Ascending aorta (tissue), 2 donors: ENCODE measurements at regions not wholly inside any gene's neighbourhood (a gene's known extent, or its start where the extent isn't known, plus 50 kb on each side); places are given as distances from the start of the nearest gene placed in this dataset.

ENCODE experiments used
- DNase-seq, 2 donors: peaks; one replicate each; pipeline ENCODE4 v3.0.0-alpha.2; 2019; ENCODE audit warnings: low spot score in 2 of 2
- H3K27ac ChIP-seq, 2 donors: fragments of 200-600 bp; sonication (generic); one replicate each; pipeline ENCODE4 v1.5.1; 2016 to 2017; ENCODE audit warnings: mild to moderate bottlenecking in 1 of 2
- H3K27me3 ChIP-seq: fragments of 200-600 bp; sonication (generic); one replicate; pipeline ENCODE4 v1.5.1; 2017
- H3K36me3 ChIP-seq, 2 donors: fragments of 200-600 bp; sonication (generic); one replicate each; pipeline ENCODE4 v1.5.1; 2016
- H3K4me1 ChIP-seq, 2 donors: fragments of 200-600 bp; sonication (generic); one replicate each; pipeline ENCODE4 v1.5.1; 2016 to 2017; ENCODE audit warnings: mild to moderate bottlenecking in 1 of 2
- H3K4me3 ChIP-seq, 2 donors: fragments of 200-600 bp; sonication (generic); one replicate each; pipeline ENCODE4 v1.5.1; 2016 to 2017; ENCODE audit warnings: mild to moderate bottlenecking in 1 of 2
- H3K9me3 ChIP-seq, 2 donors: fragments of 200-600 bp; sonication (generic); one replicate each; pipeline ENCODE4 v1.5.1; 2016
- CTCF ChIP-seq, 3 experiments: fragments of 200-600 bp in 2 of 3; fragments of 450-650 bp in 1 of 3; sonication (generic) in 2 of 3; IDR thresholded peaks; one replicate each; pipeline ENCODE4 v1.5.1; 2016 to 2019; ENCODE audit warnings: antibody characterized with exemption in 3 of 3, mild to moderate bottlenecking in 1 of 3, moderate library complexity in 1 of 3
- intact Hi-C: fragments of 100-400 bp; cut with DNase I; formaldehyde crosslinking; loops from one replicate; pipeline ENCODE4 v1.15.1; 2023

- no peaks in the 10 kb centered on the region for H3K4me1 ChIP-seq
- no peaks in the 10 kb centered on the region for H3K27me3 ChIP-seq
- no peak for TF ChIP-seq CTCF (IDR thresholded peaks at IDR 0.05)
- intact Hi-C loops: no loop called here
- no peak for DNase-seq
- no peaks in the 10 kb centered on the region for H3K36me3 ChIP-seq
- no peak overlapping the region for H3K4me3 ChIP-seq
- H3K9me3 ChIP-seq: no peaks in the 10 kb centered on the region
- H3K27ac ChIP-seq: no peak overlapping the region
Observed at GRCh38 chr12:86660488-86661147, 404.4 kb upstream of the MGAT4C start.

GRCh38 chr12:86659985-86660384, 403.8 kb upstream of the MGAT4C start:
- Histone ChIP-seq H3K27ac (no peak overlapping the region), H3K36me3 (no peaks in the 10 kb centered on the region), H3K4me1 (no peaks in the 10 kb centered on the region), H3K4me3 (no peak overlapping the region), H3K27me3 (no peaks in the 10 kb centered on the region), H3K9me3 (no peaks in the 10 kb centered on the region)
- TF ChIP-seq CTCF (IDR thresholded peaks at IDR 0.05): no peak
- intact Hi-C loops: no loop called here
- DNase-seq: no peak

GRCh38 chr12:86658303-86658702, 402.1 kb upstream of the MGAT4C start:
- Histone ChIP-seq H3K27ac (no peak overlapping the region), H3K9me3 (no peaks in the 10 kb centered on the region), H3K4me3 (no peak overlapping the region), H3K27me3 (no peaks in the 10 kb centered on the region), H3K4me1 (no peaks in the 10 kb centered on the region), H3K36me3 (no peaks in the 10 kb centered on the region)
- intact Hi-C loops: no loop called here
- no peak for TF ChIP-seq CTCF (IDR thresholded peaks at IDR 0.05)
- no peak for DNase-seq

- H3K4me3 ChIP-seq: no peak overlapping the region
- no peak for DNase-seq
- intact Hi-C loops: no loop called here
Observed at GRCh38 chr12:86647800-86648199, 391.6 kb upstream of the MGAT4C start.

GRCh38 chr12:86634456-86635410, 378.5 kb upstream of the MGAT4C start:
- TF ChIP-seq CTCF (IDR thresholded peaks at IDR 0.05): no peak
- intact Hi-C loops: no loop called here

More at GRCh38 chr12:86647800-86648199, 391.6 kb upstream of the MGAT4C start:
- Histone ChIP-seq H3K36me3 (no peaks in the 10 kb centered on the region), H3K27me3 (no peaks in the 10 kb centered on the region), H3K4me1 (no peaks in the 10 kb centered on the region), H3K27ac (no peak overlapping the region), H3K9me3 (no peaks in the 10 kb centered on the region)
- TF ChIP-seq CTCF (IDR thresholded peaks at IDR 0.05): no peak

More at GRCh38 chr12:86634456-86635410, 378.5 kb upstream of the MGAT4C start:
- no peaks in the 10 kb centered on the region for H3K27me3 ChIP-seq
- H3K27ac ChIP-seq: no peak overlapping the region
- H3K36me3 ChIP-seq: no peaks in the 10 kb centered on the region
- H3K4me1 ChIP-seq: no peaks in the 10 kb centered on the region
- H3K4me3 ChIP-seq: no peak overlapping the region
- no peaks in the 10 kb centered on the region for H3K9me3 ChIP-seq
- DNase-seq: no peak
